ENCODE measurements at regions not wholly inside any gene's neighbourhood (a gene's known extent, or its start where the extent isn't known, plus 50 kb on each side); places are given as distances from the start of the nearest gene placed in this dataset.

DNA sequence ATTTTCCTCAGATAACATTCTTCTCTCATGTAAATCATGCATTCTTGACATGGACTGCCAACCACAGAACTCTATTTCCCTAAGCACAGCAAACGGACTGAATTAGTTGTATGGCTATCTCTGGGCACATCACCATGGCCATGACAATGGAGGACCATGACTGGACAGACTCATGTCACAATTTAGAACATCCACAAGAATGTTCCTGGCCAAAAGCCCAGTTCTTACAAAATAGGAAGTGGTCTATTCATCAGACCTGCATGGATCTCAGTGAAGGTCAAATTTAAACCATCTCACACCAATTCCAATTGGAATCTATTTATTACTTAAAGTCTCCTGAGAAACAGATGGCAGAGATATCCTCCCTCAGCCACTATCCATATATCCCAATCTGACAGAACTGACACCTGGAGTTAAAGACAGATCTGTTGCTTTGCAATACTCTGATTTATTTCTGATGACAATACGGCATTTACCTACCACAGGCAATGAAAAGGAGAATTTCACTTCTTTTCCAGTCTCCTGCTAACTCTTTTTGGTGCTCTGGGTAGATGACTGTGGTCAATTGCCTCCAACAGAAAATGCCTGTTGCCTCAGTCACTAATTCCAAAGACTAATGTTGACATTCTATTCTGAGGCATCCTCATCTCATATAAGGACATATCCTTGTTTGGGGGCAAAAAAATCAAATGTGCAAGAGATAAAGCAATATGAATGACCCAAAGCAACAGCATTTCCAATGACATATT, 254.8 kb downstream of the HTR7 start:
- TF ChIP-seq, protein P1, sequence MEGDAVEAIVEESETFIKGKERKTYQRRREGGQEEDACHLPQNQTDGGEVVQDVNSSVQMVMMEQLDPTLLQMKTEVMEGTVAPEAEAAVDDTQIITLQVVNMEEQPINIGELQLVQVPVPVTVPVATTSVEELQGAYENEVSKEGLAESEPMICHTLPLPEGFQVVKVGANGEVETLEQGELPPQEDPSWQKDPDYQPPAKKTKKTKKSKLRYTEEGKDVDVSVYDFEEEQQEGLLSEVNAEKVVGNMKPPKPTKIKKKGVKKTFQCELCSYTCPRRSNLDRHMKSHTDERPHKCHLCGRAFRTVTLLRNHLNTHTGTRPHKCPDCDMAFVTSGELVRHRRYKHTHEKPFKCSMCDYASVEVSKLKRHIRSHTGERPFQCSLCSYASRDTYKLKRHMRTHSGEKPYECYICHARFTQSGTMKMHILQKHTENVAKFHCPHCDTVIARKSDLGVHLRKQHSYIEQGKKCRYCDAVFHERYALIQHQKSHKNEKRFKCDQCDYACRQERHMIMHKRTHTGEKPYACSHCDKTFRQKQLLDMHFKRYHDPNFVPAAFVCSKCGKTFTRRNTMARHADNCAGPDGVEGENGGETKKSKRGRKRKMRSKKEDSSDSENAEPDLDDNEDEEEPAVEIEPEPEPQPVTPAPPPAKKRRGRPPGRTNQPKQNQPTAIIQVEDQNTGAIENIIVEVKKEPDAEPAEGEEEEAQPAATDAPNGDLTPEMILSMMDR (conservative IDR thresholded peaks at IDR 0.05 in 1 of 2, IDR thresholded peaks at IDR 0.05 in 1 of 2; ENCODE audit: low read depth in 1 of 2, low read length in 2 of 2) = no peak
- no peak for TF ChIP-seq EZH2 (IDR thresholded peaks at IDR 0.05; ENCODE audit: low read length, missing control alignments)

Data from fibroblast of lung (primary cell).